ENCODE measurements at regions not wholly inside any gene's neighbourhood (a gene's known extent, or its start where the extent isn't known, plus 50 kb on each side); places are given as distances from the start of the nearest gene placed in this dataset.
"Not testable (repeated sequence)": the region's sequence is repeated elsewhere in the genome, so short reads cannot be mapped to it uniquely, and the experiment has no call there.

- WGBS, result 74% methylated on average over 2 of the region's 2 CpGs
- DNase-seq (ENCODE audit: extremely low spot score); H3K4me3 ChIP-seq (ENCODE audit: low read depth, low read length); H3K27ac ChIP-seq (ENCODE audit: low read depth); H3K4me1 ChIP-seq (ENCODE audit: insufficient read depth); H3K36me3 ChIP-seq (ENCODE audit: insufficient read depth): not testable (repeated sequence)
These were observed 646.4 kb upstream of the LRFN5 start for GRCh38 chr14:40960257-40960656.

GRCh38 chr14:40955131-40955505 is 651.6 kb upstream of the LRFN5 start:
- H3K4me1 ChIP-seq (ENCODE audit: insufficient read depth), result no peaks in the 10 kb centered on the region
- H3K36me3 ChIP-seq (ENCODE audit: insufficient read depth), result no peaks in the 10 kb centered on the region
- H3K27ac ChIP-seq (ENCODE audit: low read depth), result no peak overlapping the region
- DNase-seq (ENCODE audit: extremely low spot score), result no peak
- WGBS, result 60% methylated on average over 2 of the region's 2 CpGs
- H3K4me3 ChIP-seq (ENCODE audit: low read depth, low read length), result no peak overlapping the region

GRCh38 chr14:40954448-40955130 is 652.1 kb upstream of the LRFN5 start:
- not testable (repeated sequence) for H3K27ac ChIP-seq (ENCODE audit: low read depth); H3K4me1 ChIP-seq (ENCODE audit: insufficient read depth); H3K4me3 ChIP-seq (ENCODE audit: low read depth, low read length); H3K36me3 ChIP-seq (ENCODE audit: insufficient read depth); DNase-seq (ENCODE audit: extremely low spot score)
- WGBS, result 91% methylated on average over 33 of the region's 34 CpGs

GRCh38 chr14:40944521-40944920 is 662.2 kb upstream of the LRFN5 start:
- Histone ChIP-seq H3K27ac (ENCODE audit: low read depth) (no peak overlapping the region), H3K4me1 (ENCODE audit: insufficient read depth) (no peaks in the 10 kb centered on the region), H3K4me3 (ENCODE audit: low read depth, low read length) (no peak overlapping the region), H3K36me3 (ENCODE audit: insufficient read depth) (no peaks in the 10 kb centered on the region)
- no peak for DNase-seq (ENCODE audit: extremely low spot score)
- 36% methylated on average over 3 of the region's 3 CpGs for WGBS

GRCh38 chr14:40936861-40937260 is 669.8 kb upstream of the LRFN5 start:
- DNase-seq (ENCODE audit: extremely low spot score), result no peak
- H3K4me3 ChIP-seq (ENCODE audit: low read depth, low read length), result no peak overlapping the region
- WGBS, result 96% methylated on average over 1 of the region's 1 CpG
- H3K4me1 ChIP-seq (ENCODE audit: insufficient read depth), result no peaks in the 10 kb centered on the region
- no peak overlapping the region for H3K27ac ChIP-seq (ENCODE audit: low read depth)
- no peaks in the 10 kb centered on the region for H3K36me3 ChIP-seq (ENCODE audit: insufficient read depth)

- Histone ChIP-seq H3K36me3 (ENCODE audit: insufficient read depth) (no peaks in the 10 kb centered on the region), H3K4me1 (ENCODE audit: insufficient read depth) (no peaks in the 10 kb centered on the region), H3K4me3 (ENCODE audit: low read depth, low read length) (no peak overlapping the region), H3K27ac (ENCODE audit: low read depth) (no peak overlapping the region)
- DNase-seq (ENCODE audit: extremely low spot score), result no peak
These were observed 686.3 kb upstream of the LRFN5 start for GRCh38 chr14:40920380-40920779.

- Histone ChIP-seq H3K36me3 (ENCODE audit: insufficient read depth) (no peaks in the 10 kb centered on the region), H3K4me1 (ENCODE audit: insufficient read depth) (no peaks in the 10 kb centered on the region), H3K4me3 (ENCODE audit: low read depth, low read length) (no peak overlapping the region), H3K27ac (ENCODE audit: low read depth) (no peak overlapping the region)
- DNase-seq (ENCODE audit: extremely low spot score), result no peak
- 86% methylated on average over 4 of the region's 4 CpGs for WGBS
These were observed 695.5 kb upstream of the LRFN5 start for GRCh38 chr14:40911141-40911540.

GRCh38 chr14:40909906-40910305 is 696.8 kb upstream of the LRFN5 start:
- no peak for DNase-seq (ENCODE audit: extremely low spot score)
- no peak overlapping the region for H3K4me3 ChIP-seq (ENCODE audit: low read depth, low read length)
- 39% methylated on average over 2 of the region's 2 CpGs for WGBS
- no peaks in the 10 kb centered on the region for H3K36me3 ChIP-seq (ENCODE audit: insufficient read depth)
- H3K27ac ChIP-seq (ENCODE audit: low read depth), result no peak overlapping the region
- H3K4me1 ChIP-seq (ENCODE audit: insufficient read depth), result no peaks in the 10 kb centered on the region

- no peak overlapping the region for H3K4me3 ChIP-seq (ENCODE audit: low read depth, low read length)
- DNase-seq (ENCODE audit: extremely low spot score), result no peak
- H3K27ac ChIP-seq (ENCODE audit: low read depth), result no peak overlapping the region
- H3K4me1 ChIP-seq (ENCODE audit: insufficient read depth), result no peaks in the 10 kb centered on the region
- no peaks in the 10 kb centered on the region for H3K36me3 ChIP-seq (ENCODE audit: insufficient read depth)
These were observed 703.0 kb upstream of the LRFN5 start for GRCh38 chr14:40903709-40904108.

- no peak overlapping the region for H3K4me3 ChIP-seq (ENCODE audit: low read depth, low read length)
- 79% methylated on average over 2 of the region's 2 CpGs for WGBS
- no peaks in the 10 kb centered on the region for H3K4me1 ChIP-seq (ENCODE audit: insufficient read depth)
- DNase-seq (ENCODE audit: extremely low spot score), result no peak
- H3K27ac ChIP-seq (ENCODE audit: low read depth), result no peak overlapping the region
- H3K36me3 ChIP-seq (ENCODE audit: insufficient read depth), result no peaks in the 10 kb centered on the region
These were observed 707.2 kb upstream of the LRFN5 start for GRCh38 chr14:40899435-40899834.

GRCh38 chr14:40894846-40895245 is 711.8 kb upstream of the LRFN5 start:
- H3K4me3 ChIP-seq (ENCODE audit: low read depth, low read length), result no peak overlapping the region
- no peak overlapping the region for H3K27ac ChIP-seq (ENCODE audit: low read depth)
- no peak for DNase-seq (ENCODE audit: extremely low spot score)
- no peaks in the 10 kb centered on the region for H3K4me1 ChIP-seq (ENCODE audit: insufficient read depth)
- H3K36me3 ChIP-seq (ENCODE audit: insufficient read depth), result no peaks in the 10 kb centered on the region
- WGBS, result 73% methylated on average over 2 of the region's 2 CpGs

GRCh38 chr14:40889126-40889525 is 717.5 kb upstream of the LRFN5 start:
- H3K36me3 ChIP-seq (ENCODE audit: insufficient read depth), result no peaks in the 10 kb centered on the region
- DNase-seq (ENCODE audit: extremely low spot score), result no peak

GRCh38 chr14:40887912-40888311 is 718.8 kb upstream of the LRFN5 start:
- DNase-seq (ENCODE audit: extremely low spot score), result no peak
- Histone ChIP-seq H3K36me3 (ENCODE audit: insufficient read depth) (no peaks in the 10 kb centered on the region), H3K27ac (ENCODE audit: low read depth) (no peak overlapping the region), H3K4me3 (ENCODE audit: low read depth, low read length) (no peak overlapping the region), H3K4me1 (ENCODE audit: insufficient read depth) (no peaks in the 10 kb centered on the region)
- 49% methylated on average over 2 of the region's 2 CpGs for WGBS

More at GRCh38 chr14:40889126-40889525, 717.5 kb upstream of the LRFN5 start:
- Histone ChIP-seq H3K4me3 (ENCODE audit: low read depth, low read length) (no peak overlapping the region), H3K27ac (ENCODE audit: low read depth) (no peak overlapping the region), H3K4me1 (ENCODE audit: insufficient read depth) (no peaks in the 10 kb centered on the region)

GRCh38 chr14:40870252-40870651 is 736.4 kb upstream of the LRFN5 start:
- WGBS, result 43% methylated on average over 1 of the region's 1 CpG
- DNase-seq (ENCODE audit: extremely low spot score), result no peak
- Histone ChIP-seq H3K4me1 (ENCODE audit: insufficient read depth) (no peaks in the 10 kb centered on the region), H3K4me3 (ENCODE audit: low read depth, low read length) (no peak overlapping the region), H3K36me3 (ENCODE audit: insufficient read depth) (no peaks in the 10 kb centered on the region), H3K27ac (ENCODE audit: low read depth) (no peak overlapping the region)

GRCh38 chr14:40859055-40859454 is 747.6 kb upstream of the LRFN5 start:
- no peaks in the 10 kb centered on the region for H3K4me1 ChIP-seq (ENCODE audit: insufficient read depth)
- H3K27ac ChIP-seq (ENCODE audit: low read depth), result no peak overlapping the region
- WGBS, result 71% methylated on average over 1 of the region's 1 CpG
- no peaks in the 10 kb centered on the region for H3K36me3 ChIP-seq (ENCODE audit: insufficient read depth)
- H3K4me3 ChIP-seq (ENCODE audit: low read depth, low read length), result no peak overlapping the region
- no peak for DNase-seq (ENCODE audit: extremely low spot score)
